DMS79 (cell line): ENCODE measurements at regions not wholly inside any gene's neighbourhood (a gene's known extent, or its start where the extent isn't known, plus 50 kb on each side); places are given as distances from the start of the nearest gene placed in this dataset.
"Not testable (repeated sequence)": the region's sequence is repeated elsewhere in the genome, so short reads cannot be mapped to it uniquely, and the experiment has no call there.

Source experiments
- DNase-seq: peaks from one replicate; lab custom pipeline; 2025; lab: John Stamatoyannopoulos, UW

- DNase-seq, result no peak
Measured at GRCh38 chr12:112711026-112711425, 80.5 kb upstream of the RPH3A start.

- no peak for DNase-seq
Measured at GRCh38 chr12:112711507-112711906, 80.0 kb upstream of the RPH3A start.

GRCh38 chr12:112712751-112713150, 78.8 kb upstream of the RPH3A start:
- DNase-seq, result not testable (repeated sequence)

GRCh38 chr12:112713471-112713870, 78.1 kb upstream of the RPH3A start:
- no peak for DNase-seq

GRCh38 chr12:112714166-112714710, 77.3 kb upstream of the RPH3A start:
- DNase-seq, result no peak

- DNase-seq, result no peak
Measured at GRCh38 chr12:112716099-112717093, 75.2 kb upstream of the RPH3A start.

GRCh38 chr12:112728864-112729263, 62.7 kb upstream of the RPH3A start:
- DNase-seq, result no peak

GRCh38 chr12:112734859-112735695, 56.5 kb upstream of the RPH3A start:
- no peak for DNase-seq

GRCh38 chr12:112738531-112738930, 53.0 kb upstream of the RPH3A start:
- no peak for DNase-seq

- no peak for DNase-seq
Measured at GRCh38 chr12:112740387-112740934, 51.1 kb upstream of the RPH3A start.

GRCh38 chr12:112741106-112741505, 50.4 kb upstream of the RPH3A start:
- DNase-seq, result no peak
